Endothelial cell of umbilical vein (primary cell): ENCODE measurements at regions not wholly inside any gene's neighbourhood (a gene's known extent, or its start where the extent isn't known, plus 50 kb on each side); places are given as distances from the start of the nearest gene placed in this dataset.

ENCODE experiments used
- BruUV-seq: library from RNA; stranded (reverse); fragments of 400-500 nt; replicated peaks from 2 replicates; lab custom pipeline; 2021; lab: Mats Ljungman, UMichigan
- CTCF ChIA-PET: fragments of 300-600, 350-600 bp; sonication (Branson Sonifier 250); formaldehyde crosslinking; loops from one replicate; lab custom pipeline; 2021; ENCODE audit warnings: antibody characterized with exemption, inconsistent platforms; lab: Charles Lee
- POLR2A ChIA-PET: fragments of 300-600, 350-600 bp; sonication (Branson Sonifier 250); formaldehyde crosslinking; loops from one replicate; lab custom pipeline; 2021; ENCODE audit warnings: antibody characterized with exemption, inconsistent platforms; lab: Charles Lee
- DNase-seq: peaks from one replicate; pipeline ENCODE4 v3.0.0-alpha.2; 2011; ENCODE audit warnings: low read depth, low spot score
- FAIRE-seq: peaks from 2 replicates; lab custom pipeline; 2011; peaks lifted over from hg19 to GRCh38; lab: Jason Lieb, UNC
- H2AFZ ChIP-seq: 2 replicates; pipeline ENCODE4 v1.6.0; 2012; ENCODE audit warnings: low read depth, low read length, control low read depth, inconsistent platforms
- H3K27ac ChIP-seq: 2 replicates; pipeline ENCODE4 v1.5.1; 2011; ENCODE audit warnings: low read depth, mild to moderate bottlenecking, control low read depth, low read length, moderate library complexity; ENCODE audit not compliant: insufficient read depth
- H3K27me3 ChIP-seq, 2 experiments: 2 replicates each; pipeline versions ENCODE4 v1.6.0 to v1.6.1; 2011; ENCODE audit warnings: low read length in 2 of 2, mixed read lengths in 1 of 2; ENCODE audit not compliant: control insufficient read depth in 2 of 2, insufficient read depth in 2 of 2
- H3K36me3 ChIP-seq, 2 experiments: 2 replicates in 1 of 2; 3 replicates in 1 of 2; pipeline ENCODE4 v1.5.1; 2011; ENCODE audit warnings: low read length in 2 of 2, mild to moderate bottlenecking in 1 of 2, moderate library complexity in 1 of 2; ENCODE audit not compliant: control insufficient read depth in 2 of 2, insufficient read depth in 2 of 2; ENCODE audit errors: extremely low read depth in 1 of 2
- H3K4me1 ChIP-seq: 3 replicates; pipeline ENCODE4 v1.5.1; 2011; ENCODE audit warnings: mild to moderate bottlenecking, low read length; ENCODE audit not compliant: control insufficient read depth, insufficient read depth; ENCODE audit errors: extremely low read depth
- H3K4me2 ChIP-seq: 2 replicates; pipeline ENCODE4 v1.6.1; 2011; ENCODE audit warnings: low read length, control low read depth, mixed read lengths; ENCODE audit not compliant: insufficient read depth
- H3K4me3 ChIP-seq, 3 experiments: fragments of 200-600 bp in 1 of 3; sonication (generic), shearing (Covaris generic) in 1 of 3; replicated peaks in 1 of 3; 2 replicates each; pipeline ENCODE4 v1.5.1; 2011 to 2016; ENCODE audit warnings: control low read depth in 3 of 3, low read length in 3 of 3, mild to moderate bottlenecking in 2 of 3, inconsistent platforms in 1 of 3, low read depth in 1 of 3, moderate library complexity in 1 of 3; ENCODE audit not compliant: insufficient read depth in 1 of 3
- H3K79me2 ChIP-seq: 2 replicates; pipeline ENCODE4 v1.6.0; 2012; ENCODE audit warnings: low read length, inconsistent platforms; ENCODE audit not compliant: control insufficient read depth, insufficient read depth
- H3K9ac ChIP-seq: replicated peaks from 2 replicates; pipeline ENCODE3; 2011; ENCODE audit warnings: low read length, control low read depth; ENCODE audit not compliant: insufficient read depth; ENCODE audit errors: extremely low read depth
- H3K9me1 ChIP-seq: replicated peaks from 3 replicates; pipeline ENCODE4 v1.6.0; 2011; ENCODE audit warnings: mild to moderate bottlenecking, low read length; ENCODE audit not compliant: control insufficient read depth, insufficient read depth; ENCODE audit errors: extremely low read depth
- H3K9me3 ChIP-seq: replicated peaks from 2 replicates; pipeline ENCODE4 v1.5.1; 2012; ENCODE audit warnings: low read length, inconsistent platforms; ENCODE audit not compliant: control insufficient read depth, insufficient read depth
- H4K20me1 ChIP-seq: replicated peaks from 2 replicates; pipeline ENCODE3; 2011; ENCODE audit warnings: mild to moderate bottlenecking, low read length; ENCODE audit not compliant: control insufficient read depth, insufficient read depth; ENCODE audit errors: extremely low read depth
- EZH2 ChIP-seq: IDR thresholded peaks from 2 replicates; pipeline ENCODE4 v1.6.1; 2012; ENCODE audit warnings: borderline replicate concordance, low read depth, mild to moderate bottlenecking, moderate library complexity, low read length, inconsistent platforms; ENCODE audit not compliant: severe bottlenecking
- FOS ChIP-seq: IDR thresholded peaks from 2 replicates; pipeline ENCODE4 v1.6.1; 2011; ENCODE audit warnings: mild to moderate bottlenecking, low read length, moderate library complexity, borderline replicate concordance; ENCODE audit not compliant: insufficient read depth
- GATA2 ChIP-seq: IDR thresholded peaks from 2 replicates; pipeline ENCODE4 v1.7.0; 2011; ENCODE audit warnings: low read depth, mild to moderate bottlenecking, moderate library complexity, mixed read lengths, low read length; ENCODE audit not compliant: insufficient read length, insufficient read depth
- JUN ChIP-seq: IDR thresholded peaks from 2 replicates; pipeline ENCODE4 v1.6.1; 2011; ENCODE audit warnings: borderline replicate concordance, low read depth; ENCODE audit not compliant: insufficient read length, insufficient read depth
- MYC ChIP-seq: IDR thresholded peaks from one replicate; pipeline ENCODE4 v1.6.1; 2011; ENCODE audit warnings: mild to moderate bottlenecking, low read depth, low read length
- POLR2A ChIP-seq: IDR thresholded peaks from 2 replicates; pipeline ENCODE4 v1.6.1; 2012; ENCODE audit warnings: low read depth, mild to moderate bottlenecking, control low read depth, low read length
- POLR2AphosphoS5 ChIP-seq: IDR thresholded peaks from 2 replicates; pipeline ENCODE4 v1.6.1; 2012; ENCODE audit warnings: low read depth, mild to moderate bottlenecking, control low read depth, low read length, moderate library complexity; ENCODE audit not compliant: insufficient read depth
- dilution Hi-C: fragments of 300-500 bp; cut with MboI; formaldehyde crosslinking; loops from one replicate; pipeline ENCODE4 v1.15.0; 2019; ENCODE audit warnings: low sequenced_read_pairs; ENCODE audit not compliant: extremely low pct_ligation_motif_present
- intact Hi-C: fragments of 100-400 bp; cut with micrococcal nuclease; formaldehyde crosslinking; loops from one replicate; pipeline ENCODE4 v1.10.0; 2022
- TF ChIP-seq, protein P1 (sequence below): IDR thresholded peaks from 2 replicates; pipeline ENCODE4 v1.6.1; 2011; ENCODE audit not compliant: insufficient read depth, insufficient read length
- TF ChIP-seq, protein P2 (sequence below), 2 donors: IDR thresholded peaks; 1 replicate in 1 of 2; 2 replicates in 1 of 2; pipeline ENCODE4 v1.5.1; 2011; ENCODE audit warnings: low read length in 2 of 2, mild to moderate bottlenecking in 2 of 2, moderate library complexity in 2 of 2, control low read depth in 1 of 2, inconsistent platforms in 1 of 2, low read depth in 1 of 2; ENCODE audit not compliant: insufficient read depth in 1 of 2; ENCODE audit errors: extremely low read depth in 1 of 2

DNA sequence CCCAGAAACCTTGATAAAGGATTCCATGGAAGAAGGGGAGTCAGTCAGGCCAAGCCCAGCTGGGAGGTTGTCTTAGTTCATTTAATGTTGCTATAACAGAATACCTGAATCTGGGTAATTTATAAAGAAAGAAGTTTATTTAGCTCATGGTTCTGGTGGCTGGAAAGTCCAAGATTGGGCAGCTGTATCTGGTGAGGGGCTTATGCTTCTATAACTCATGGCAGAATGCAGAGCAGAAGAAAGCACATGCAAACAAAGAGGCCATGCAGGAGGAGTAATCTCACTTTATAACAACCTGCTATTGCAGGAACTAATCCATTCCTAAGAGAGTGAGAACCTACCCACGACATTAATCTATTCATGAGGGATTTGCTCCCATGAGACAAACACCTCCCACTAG is 54.2 kb upstream of the ANKRD1 start:
- Histone ChIP-seq H3K36me3 (no peaks in the 10 kb centered on the region), H3K4me1 (no peaks in the 10 kb centered on the region), H3K79me2 (no peaks in the 10 kb centered on the region), H3K9ac (no peak overlapping the region), H2AFZ (no peak overlapping the region), H3K27ac (no peak overlapping the region), H3K9me3 (no peaks in the 10 kb centered on the region), H3K4me3 (no peak overlapping the region), H4K20me1 (no peaks in the 10 kb centered on the region), H3K27me3 (no peaks in the 10 kb centered on the region), H3K4me2 (no peak overlapping the region), H3K9me1 (no peaks in the 10 kb centered on the region)
- ChIA-PET POLR2A (no interaction called here), CTCF (interaction anchor here (2.6 kb wide), 1 partner anchor 63 kb away, joined by 6 read pairs; no protein-coding TSS in a partner anchor)
- no TSS peak for BruUV-seq
- no peak for FAIRE-seq
- dilution Hi-C loops (no loop called here), intact Hi-C loops (no loop called here)
- TF ChIP-seq FOS (no peak), POLR2AphosphoS5 (no peak), GATA2 (no peak), EZH2 (no peak), POLR2A (no peak), JUN (no peak), MYC (no peak)
- TF ChIP-seq, protein P1, sequence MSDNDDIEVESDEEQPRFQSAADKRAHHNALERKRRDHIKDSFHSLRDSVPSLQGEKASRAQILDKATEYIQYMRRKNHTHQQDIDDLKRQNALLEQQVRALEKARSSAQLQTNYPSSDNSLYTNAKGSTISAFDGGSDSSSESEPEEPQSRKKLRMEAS: no peak
- TF ChIP-seq, protein P2, sequence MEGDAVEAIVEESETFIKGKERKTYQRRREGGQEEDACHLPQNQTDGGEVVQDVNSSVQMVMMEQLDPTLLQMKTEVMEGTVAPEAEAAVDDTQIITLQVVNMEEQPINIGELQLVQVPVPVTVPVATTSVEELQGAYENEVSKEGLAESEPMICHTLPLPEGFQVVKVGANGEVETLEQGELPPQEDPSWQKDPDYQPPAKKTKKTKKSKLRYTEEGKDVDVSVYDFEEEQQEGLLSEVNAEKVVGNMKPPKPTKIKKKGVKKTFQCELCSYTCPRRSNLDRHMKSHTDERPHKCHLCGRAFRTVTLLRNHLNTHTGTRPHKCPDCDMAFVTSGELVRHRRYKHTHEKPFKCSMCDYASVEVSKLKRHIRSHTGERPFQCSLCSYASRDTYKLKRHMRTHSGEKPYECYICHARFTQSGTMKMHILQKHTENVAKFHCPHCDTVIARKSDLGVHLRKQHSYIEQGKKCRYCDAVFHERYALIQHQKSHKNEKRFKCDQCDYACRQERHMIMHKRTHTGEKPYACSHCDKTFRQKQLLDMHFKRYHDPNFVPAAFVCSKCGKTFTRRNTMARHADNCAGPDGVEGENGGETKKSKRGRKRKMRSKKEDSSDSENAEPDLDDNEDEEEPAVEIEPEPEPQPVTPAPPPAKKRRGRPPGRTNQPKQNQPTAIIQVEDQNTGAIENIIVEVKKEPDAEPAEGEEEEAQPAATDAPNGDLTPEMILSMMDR (IDR thresholded peaks at IDR 0.05; ENCODE audit: extremely low read depth in 1 of 2, insufficient read depth in 1 of 2, low read depth in 1 of 2, low read length in 2 of 2): no peak
- no peak for DNase-seq
